T-helper 17 cell (primary cell): ENCODE measurements at regions not wholly inside any gene's neighbourhood (a gene's known extent, or its start where the extent isn't known, plus 50 kb on each side); places are given as distances from the start of the nearest gene placed in this dataset.

Source experiments
- ATAC-seq: fragments of 150-1000 bp; cut with Tn5 transposase; 2 replicates; pipeline ENCODE4 v1.10.0; 2021; ENCODE audit warnings: mild to moderate bottlenecking, moderate library complexity
- DNase-seq, 3 donors: peaks; one replicate each; pipeline versions ENCODE4 v3.0.0 to v3.0.0-alpha.2; 2020 to 2021
- H3K9me3 ChIP-seq: one replicate; pipeline ENCODE4 v1.7.0; 2013; ENCODE audit warnings: low read length, mild to moderate bottlenecking; ENCODE audit not compliant: control insufficient read depth, poor library complexity, severe bottlenecking
- H3K27ac Mint-ChIP-seq: one replicate; pipeline ENCODE4 v1.8.0; 2022; ENCODE audit warnings: mild to moderate bottlenecking, moderate library complexity, mixed read lengths
- H3K27me3 Mint-ChIP-seq: one replicate; pipeline ENCODE4 v1.8.0; 2022; ENCODE audit warnings: mixed read lengths
- H3K36me3 Mint-ChIP-seq: one replicate; pipeline ENCODE4 v1.8.0; 2022; ENCODE audit warnings: low read depth, mixed read lengths
- H3K4me1 Mint-ChIP-seq: one replicate; pipeline ENCODE4 v1.8.0; 2022; ENCODE audit warnings: mild to moderate bottlenecking, mixed read lengths
- H3K4me3 Mint-ChIP-seq: one replicate; pipeline ENCODE4 v1.8.0; 2022; ENCODE audit warnings: mild to moderate bottlenecking, moderate library complexity, mixed read lengths

- H3K27ac Mint-ChIP-seq, result no peak overlapping the region
- no peak overlapping the region for H3K4me3 Mint-ChIP-seq
- no peaks in the 10 kb centered on the region for H3K4me1 Mint-ChIP-seq
- H3K36me3 Mint-ChIP-seq, result no peaks in the 10 kb centered on the region
- H3K9me3 ChIP-seq, result no peaks in the 10 kb centered on the region
- DNase-seq (no peak), ATAC-seq (no peak)
- H3K27me3 Mint-ChIP-seq, result no peaks in the 10 kb centered on the region
These were observed 92.0 kb upstream of the SLC38A4 start for GRCh38 chr12:46917821-46918220.

DNA sequence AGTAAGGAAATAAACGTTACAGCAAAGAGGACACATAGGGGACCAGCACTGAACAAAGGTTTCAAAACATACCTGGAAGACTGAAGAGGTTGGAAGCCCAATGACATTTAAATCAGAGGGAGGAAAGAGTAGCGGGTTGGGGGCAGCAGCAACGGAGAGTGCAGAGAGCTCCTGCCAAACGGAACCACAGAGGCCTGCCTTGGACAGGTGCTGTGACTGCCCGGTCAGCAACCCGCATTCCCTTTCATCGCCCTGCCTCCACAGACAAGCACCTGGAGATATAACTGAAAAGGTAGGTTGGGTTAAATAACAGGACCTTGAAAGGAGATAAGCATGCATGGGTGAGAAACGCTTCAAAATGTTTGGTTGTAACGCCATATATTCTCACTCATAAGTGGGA, 92.8 kb upstream of the SLC38A4 start:
- ATAC-seq, result no peak
- H3K27me3 Mint-ChIP-seq, result no peaks in the 10 kb centered on the region
- no peak overlapping the region for H3K4me3 Mint-ChIP-seq
- no peaks in the 10 kb centered on the region for H3K9me3 ChIP-seq
- no peak for DNase-seq
- no peaks in the 10 kb centered on the region for H3K36me3 Mint-ChIP-seq
- no peaks in the 10 kb centered on the region for H3K4me1 Mint-ChIP-seq
- no peak overlapping the region for H3K27ac Mint-ChIP-seq

- DNase-seq (no peak), ATAC-seq (no peak)
- Mint-ChIP-seq H3K27ac (no peak overlapping the region), H3K4me3 (peak overlapping the region; percentile 1), H3K36me3 (no peaks in the 10 kb centered on the region), H3K27me3 (peaks cover 4% of the 10 kb centered on the region), H3K4me1 (no peaks in the 10 kb centered on the region)
- no peaks in the 10 kb centered on the region for H3K9me3 ChIP-seq
These were observed 94.0 kb upstream of the SLC38A4 start for GRCh38 chr12:46919666-46920400.

GRCh38 chr12:46920499-46920898, 94.7 kb upstream of the SLC38A4 start:
- no peak for DNase-seq
- Mint-ChIP-seq H3K4me1 (no peaks in the 10 kb centered on the region), H3K27me3 (peaks cover 11% of the 10 kb centered on the region), H3K27ac (no peak overlapping the region), H3K4me3 (no peak overlapping the region), H3K36me3 (peaks cover 2% of the 10 kb centered on the region)
- no peaks in the 10 kb centered on the region for H3K9me3 ChIP-seq
- ATAC-seq, result no peak

- DNase-seq (no peak), ATAC-seq (no peak)
- H3K27ac Mint-ChIP-seq, result no peak overlapping the region
- no peaks in the 10 kb centered on the region for H3K4me1 Mint-ChIP-seq
- H3K9me3 ChIP-seq, result no peaks in the 10 kb centered on the region
- peaks cover 6% of the 10 kb centered on the region for H3K36me3 Mint-ChIP-seq
- no peak overlapping the region for H3K4me3 Mint-ChIP-seq
- H3K27me3 Mint-ChIP-seq, result peaks cover 18% of the 10 kb centered on the region
These were observed 95.4 kb upstream of the SLC38A4 start for GRCh38 chr12:46921048-46921763.

GRCh38 chr12:46921764-46922133, 96.0 kb upstream of the SLC38A4 start:
- Mint-ChIP-seq H3K4me1 (no peaks in the 10 kb centered on the region), H3K4me3 (no peak overlapping the region), H3K27ac (no peak overlapping the region)

GRCh38 chr12:46926526-46926925, 100.7 kb upstream of the SLC38A4 start:
- no peak for DNase-seq
- H3K9me3 ChIP-seq, result no peaks in the 10 kb centered on the region
- Mint-ChIP-seq H3K36me3 (peaks cover 6% of the 10 kb centered on the region), H3K4me3 (no peak overlapping the region), H3K4me1 (no peaks in the 10 kb centered on the region), H3K27ac (no peak overlapping the region), H3K27me3 (peaks cover 53% of the 10 kb centered on the region)
- ATAC-seq, result no peak

More at GRCh38 chr12:46921764-46922133, 96.0 kb upstream of the SLC38A4 start:
- H3K9me3 ChIP-seq, result no peaks in the 10 kb centered on the region
- peaks cover 6% of the 10 kb centered on the region for H3K36me3 Mint-ChIP-seq
- no peak for ATAC-seq
- peaks cover 21% of the 10 kb centered on the region for H3K27me3 Mint-ChIP-seq
- no peak for DNase-seq

- H3K9me3 ChIP-seq, result no peaks in the 10 kb centered on the region
- H3K4me1 Mint-ChIP-seq, result no peaks in the 10 kb centered on the region
- peaks cover 69% of the 10 kb centered on the region for H3K27me3 Mint-ChIP-seq
- no peak overlapping the region for H3K27ac Mint-ChIP-seq
- H3K36me3 Mint-ChIP-seq, result peaks cover 5% of the 10 kb centered on the region
- H3K4me3 Mint-ChIP-seq, result no peak overlapping the region
- ATAC-seq (no peak), DNase-seq (no peak)
These were observed 104.3 kb upstream of the SLC38A4 start for GRCh38 chr12:46930101-46930500.

GRCh38 chr12:46933947-46934346, 108.2 kb upstream of the SLC38A4 start:
- H3K36me3 Mint-ChIP-seq, result no peaks in the 10 kb centered on the region
- H3K27me3 Mint-ChIP-seq, result peaks cover 65% of the 10 kb centered on the region
- H3K9me3 ChIP-seq, result no peaks in the 10 kb centered on the region
- no peak overlapping the region for H3K27ac Mint-ChIP-seq
- no peak overlapping the region for H3K4me3 Mint-ChIP-seq
- DNase-seq (no peak), ATAC-seq (no peak)
- peaks cover 2% of the 10 kb centered on the region for H3K4me1 Mint-ChIP-seq

- no peaks in the 10 kb centered on the region for H3K9me3 ChIP-seq
- Mint-ChIP-seq H3K36me3 (no peaks in the 10 kb centered on the region), H3K27me3 (peaks cover 65% of the 10 kb centered on the region), H3K27ac (no peak overlapping the region), H3K4me1 (peaks cover 2% of the 10 kb centered on the region), H3K4me3 (no peak overlapping the region)
- DNase-seq (no peak), ATAC-seq (no peak)
These were observed 108.7 kb upstream of the SLC38A4 start for GRCh38 chr12:46934374-46935111.

GRCh38 chr12:46935271-46935847, 109.6 kb upstream of the SLC38A4 start:
- H3K27me3 Mint-ChIP-seq, result peaks cover 58% of the 10 kb centered on the region
- peaks cover 2% of the 10 kb centered on the region for H3K4me1 Mint-ChIP-seq
- no peak overlapping the region for H3K27ac Mint-ChIP-seq
- no peak overlapping the region for H3K4me3 Mint-ChIP-seq
- H3K9me3 ChIP-seq, result no peaks in the 10 kb centered on the region
- no peak for ATAC-seq
- DNase-seq, result no peak
- no peaks in the 10 kb centered on the region for H3K36me3 Mint-ChIP-seq

GRCh38 chr12:46936042-46936441, 110.2 kb upstream of the SLC38A4 start:
- H3K9me3 ChIP-seq, result no peaks in the 10 kb centered on the region
- ATAC-seq (no peak), DNase-seq (no peak)
- Mint-ChIP-seq H3K4me1 (peaks cover 2% of the 10 kb centered on the region), H3K27me3 (peaks cover 53% of the 10 kb centered on the region), H3K4me3 (no peak overlapping the region), H3K36me3 (no peaks in the 10 kb centered on the region), H3K27ac (no peak overlapping the region)

GRCh38 chr12:46938071-46938678, 112.4 kb upstream of the SLC38A4 start:
- Mint-ChIP-seq H3K27ac (no peak overlapping the region), H3K4me1 (peaks cover 4% of the 10 kb centered on the region), H3K36me3 (no peaks in the 10 kb centered on the region), H3K4me3 (no peak overlapping the region), H3K27me3 (peaks cover 38% of the 10 kb centered on the region)
- ATAC-seq (no peak), DNase-seq (no peak)
- no peaks in the 10 kb centered on the region for H3K9me3 ChIP-seq
